Effector memory CD8-positive, alpha-beta T cell (primary cell): ENCODE measurements at regions not wholly inside any gene's neighbourhood (a gene's known extent, or its start where the extent isn't known, plus 50 kb on each side); places are given as distances from the start of the nearest gene placed in this dataset.
A peak's percentile ranks its signal among the peaks of the same experiment; 100 is the strongest.

Experiments used
- ATAC-seq: fragments of 150-1000 bp; cut with Tn5 transposase; replicated peaks from 2 replicates; pipeline ENCODE4 v1.10.0; 2021; ENCODE audit warnings: mild to moderate bottlenecking, moderate library complexity
- DNase-seq, 3 experiments: peaks; one replicate each; pipeline ENCODE4 v3.0.0; 2021
- H3K27ac Mint-ChIP-seq, 2 donors: one replicate each; pipeline ENCODE4 v1.8.0; 2022; ENCODE audit warnings: mild to moderate bottlenecking in 2 of 2, mixed read lengths in 2 of 2, moderate library complexity in 2 of 2
- H3K27me3 Mint-ChIP-seq, 2 donors: one replicate each; pipeline ENCODE4 v1.8.0; 2022; ENCODE audit warnings: mixed read lengths in 2 of 2
- H3K36me3 Mint-ChIP-seq: one replicate; pipeline ENCODE4 v1.8.0; 2022; ENCODE audit warnings: mild to moderate bottlenecking, moderate library complexity, mixed read lengths; ENCODE audit not compliant: insufficient read depth
- H3K4me1 Mint-ChIP-seq, 2 donors: one replicate each; pipeline ENCODE4 v1.8.0; 2022; ENCODE audit warnings: low read depth in 2 of 2, mixed read lengths in 2 of 2
- H3K4me3 Mint-ChIP-seq, 2 donors: one replicate each; pipeline ENCODE4 v1.8.0; 2022; ENCODE audit warnings: mild to moderate bottlenecking in 2 of 2, mixed read lengths in 2 of 2, moderate library complexity in 2 of 2
- H3K9me3 Mint-ChIP-seq, 2 donors: one replicate each; pipeline ENCODE4 v1.8.0; 2022; ENCODE audit warnings: mixed read lengths in 2 of 2

- no peaks in the 10 kb centered on the region for H3K9me3 Mint-ChIP-seq
- H3K27me3 Mint-ChIP-seq, result peaks cover 0 to 9% of the 10 kb centered on the region in 2 donors
- peak overlapping the region in 1 of 2 donors; percentile 4 for H3K27ac Mint-ChIP-seq
- H3K4me1 Mint-ChIP-seq, result peaks cover 3 to 5% of the 10 kb centered on the region in 2 donors
- ATAC-seq, result no peak
- no peak overlapping the region for H3K4me3 Mint-ChIP-seq
- H3K36me3 Mint-ChIP-seq, result no peaks in the 10 kb centered on the region
- DNase-seq, result no peak
Measured at GRCh38 chr11:128165572-128165971, 421.8 kb downstream of the ETS1 start.

GRCh38 chr11:128164080-128164741 is 423.1 kb downstream of the ETS1 start:
- H3K4me1 Mint-ChIP-seq, result peaks cover 3 to 5% of the 10 kb centered on the region in 2 donors
- H3K4me3 Mint-ChIP-seq, result no peak overlapping the region
- H3K27me3 Mint-ChIP-seq, result peaks cover 0 to 9% of the 10 kb centered on the region in 2 donors
- DNase-seq, result no peak
- no peaks in the 10 kb centered on the region for H3K36me3 Mint-ChIP-seq
- H3K9me3 Mint-ChIP-seq, result no peaks in the 10 kb centered on the region
- no peak overlapping the region for H3K27ac Mint-ChIP-seq
- ATAC-seq, result no peak

- no peak overlapping the region for H3K27ac Mint-ChIP-seq
- DNase-seq (no peak), ATAC-seq (no peak)
- no peak overlapping the region for H3K4me3 Mint-ChIP-seq
- no peaks in the 10 kb centered on the region for H3K9me3 Mint-ChIP-seq
- H3K4me1 Mint-ChIP-seq, result peaks cover 3 to 5% of the 10 kb centered on the region in 2 donors
- peaks cover 2% of the 10 kb centered on the region for H3K36me3 Mint-ChIP-seq
- H3K27me3 Mint-ChIP-seq, result no peaks in the 10 kb centered on the region
Measured at GRCh38 chr11:128161994-128162393, 425.4 kb downstream of the ETS1 start.

- Mint-ChIP-seq H3K36me3 (peaks cover 2% of the 10 kb centered on the region), H3K9me3 (no peaks in the 10 kb centered on the region), H3K27ac (no peak overlapping the region), H3K4me1 (peaks cover 3 to 5% of the 10 kb centered on the region in 2 donors), H3K4me3 (no peak overlapping the region), H3K27me3 (no peaks in the 10 kb centered on the region)
- ATAC-seq (no peak), DNase-seq (no peak)
Measured at GRCh38 chr11:128161436-128161835, 425.9 kb downstream of the ETS1 start.

GRCh38 chr11:128158860-128159259 is 428.5 kb downstream of the ETS1 start:
- DNase-seq, result no peak
- no peak overlapping the region for H3K27ac Mint-ChIP-seq
- ATAC-seq, result no peak
- H3K36me3 Mint-ChIP-seq, result peaks cover 2% of the 10 kb centered on the region
- no peaks in the 10 kb centered on the region for H3K27me3 Mint-ChIP-seq
- H3K9me3 Mint-ChIP-seq, result no peaks in the 10 kb centered on the region
- H3K4me1 Mint-ChIP-seq, result no peaks in the 10 kb centered on the region
- no peak overlapping the region for H3K4me3 Mint-ChIP-seq

GRCh38 chr11:128157423-128158298 is 429.7 kb downstream of the ETS1 start:
- H3K4me3 Mint-ChIP-seq, result peak overlapping the region; percentile 53 to 74
- no peaks in the 10 kb centered on the region for H3K4me1 Mint-ChIP-seq
- no peak overlapping the region for H3K27ac Mint-ChIP-seq
- DNase-seq (peak; percentile 65 to 79 (median 69)), ATAC-seq (peak; percentile 94)
- peaks cover 2% of the 10 kb centered on the region for H3K36me3 Mint-ChIP-seq
- no peaks in the 10 kb centered on the region for H3K27me3 Mint-ChIP-seq
- H3K9me3 Mint-ChIP-seq, result no peaks in the 10 kb centered on the region

GRCh38 chr11:128156486-128156885 is 430.9 kb downstream of the ETS1 start:
- DNase-seq (no peak), ATAC-seq (no peak)
- Mint-ChIP-seq H3K4me3 (no peak overlapping the region), H3K27ac (no peak overlapping the region), H3K27me3 (no peaks in the 10 kb centered on the region), H3K4me1 (peaks cover 0 to 2% of the 10 kb centered on the region in 2 donors), H3K36me3 (peaks cover 2% of the 10 kb centered on the region), H3K9me3 (no peaks in the 10 kb centered on the region)

GRCh38 chr11:128155590-128155989 is 431.8 kb downstream of the ETS1 start:
- ATAC-seq (no peak), DNase-seq (no peak)
- H3K27me3 Mint-ChIP-seq, result no peaks in the 10 kb centered on the region
- no peak overlapping the region for H3K4me3 Mint-ChIP-seq
- H3K9me3 Mint-ChIP-seq, result no peaks in the 10 kb centered on the region
- peaks cover 2% of the 10 kb centered on the region for H3K36me3 Mint-ChIP-seq
- H3K27ac Mint-ChIP-seq, result no peak overlapping the region
- peaks cover 0 to 2% of the 10 kb centered on the region in 2 donors for H3K4me1 Mint-ChIP-seq

- Mint-ChIP-seq H3K4me3 (no peak overlapping the region), H3K27me3 (no peaks in the 10 kb centered on the region), H3K9me3 (no peaks in the 10 kb centered on the region), H3K4me1 (peaks cover 0 to 2% of the 10 kb centered on the region in 2 donors), H3K36me3 (peaks cover 2% of the 10 kb centered on the region), H3K27ac (no peak overlapping the region)
- no peak for ATAC-seq
- DNase-seq, result no peak
Measured at GRCh38 chr11:128153697-128154048, 433.7 kb downstream of the ETS1 start.

GRCh38 chr11:128152796-128153696 is 434.3 kb downstream of the ETS1 start:
- no peaks in the 10 kb centered on the region for H3K9me3 Mint-ChIP-seq
- H3K36me3 Mint-ChIP-seq, result peaks cover 2% of the 10 kb centered on the region
- H3K4me3 Mint-ChIP-seq, result no peak overlapping the region
- H3K27me3 Mint-ChIP-seq, result no peaks in the 10 kb centered on the region
- DNase-seq (no peak), ATAC-seq (no peak)
- H3K27ac Mint-ChIP-seq, result no peak overlapping the region
- peaks cover 0 to 2% of the 10 kb centered on the region in 2 donors for H3K4me1 Mint-ChIP-seq

GRCh38 chr11:128151780-128152179 is 435.6 kb downstream of the ETS1 start:
- Mint-ChIP-seq H3K4me3 (no peak overlapping the region), H3K9me3 (no peaks in the 10 kb centered on the region), H3K4me1 (peaks cover 0 to 2% of the 10 kb centered on the region in 2 donors), H3K36me3 (no peaks in the 10 kb centered on the region), H3K27me3 (no peaks in the 10 kb centered on the region), H3K27ac (peak overlapping the region in 1 of 2 donors; percentile 18)
- ATAC-seq, result no peak
- DNase-seq, result no peak

- Mint-ChIP-seq H3K27me3 (no peaks in the 10 kb centered on the region), H3K9me3 (no peaks in the 10 kb centered on the region), H3K4me3 (no peak overlapping the region), H3K4me1 (peaks cover 0 to 2% of the 10 kb centered on the region in 2 donors), H3K36me3 (no peaks in the 10 kb centered on the region), H3K27ac (peak overlapping the region; percentile 18 to 26)
- DNase-seq (no peak), ATAC-seq (no peak)
Measured at GRCh38 chr11:128151338-128151737, 436.0 kb downstream of the ETS1 start.

- H3K9me3 Mint-ChIP-seq, result no peaks in the 10 kb centered on the region
- no peak overlapping the region for H3K27ac Mint-ChIP-seq
- no peaks in the 10 kb centered on the region for H3K36me3 Mint-ChIP-seq
- ATAC-seq (no peak), DNase-seq (no peak)
- H3K4me3 Mint-ChIP-seq, result no peak overlapping the region
- H3K27me3 Mint-ChIP-seq, result no peaks in the 10 kb centered on the region
- peaks cover 0 to 2% of the 10 kb centered on the region in 2 donors for H3K4me1 Mint-ChIP-seq
Measured at GRCh38 chr11:128148208-128148607, 439.1 kb downstream of the ETS1 start.
